IMR-90 (cell line): ENCODE measurements at regions not wholly inside any gene's neighbourhood (a gene's known extent, or its start where the extent isn't known, plus 50 kb on each side); places are given as distances from the start of the nearest gene placed in this dataset.

Experiments
- CTCF ChIP-seq: conservative IDR thresholded peaks from 2 replicates; pipeline ENCODE4 v1.5.1; 2012; ENCODE audit warnings: mild to moderate bottlenecking, low read depth, low read length, improper control_type of control experiment
- MAFK ChIP-seq: IDR thresholded peaks from 2 replicates; pipeline ENCODE4 v1.6.1; 2012; ENCODE audit warnings: low read depth, low read length, improper control_type of control experiment
- NFE2L2 ChIP-seq: fragments of 150-350 bp; IDR thresholded peaks from 2 replicates; pipeline ENCODE4 v1.6.1; 2016; ENCODE audit warnings: low read depth, mild to moderate bottlenecking, low read length
- POLR2A ChIP-seq: IDR thresholded peaks from 2 replicates; pipeline ENCODE4 v1.6.1; 2012; ENCODE audit warnings: mild to moderate bottlenecking, low read depth, low read length
- RAD21 ChIP-seq: IDR thresholded peaks from 2 replicates; pipeline ENCODE4 v1.6.1; 2012; ENCODE audit warnings: low read length, improper control_type of control experiment
- RFX5 ChIP-seq: IDR thresholded peaks from 2 replicates; pipeline ENCODE4 v1.8.0; 2012; ENCODE audit warnings: low read depth, mild to moderate bottlenecking, low read length, moderate library complexity
- SMC3 ChIP-seq: fragments of 150-350 bp; IDR thresholded peaks from 2 replicates; pipeline ENCODE4 v1.6.1; 2016; ENCODE audit warnings: low read depth, mild to moderate bottlenecking, antibody characterized with exemption, low read length, moderate library complexity
- USF2 ChIP-seq: fragments of 150-350 bp; IDR thresholded peaks from 2 replicates; pipeline ENCODE4 v1.6.1; 2017; ENCODE audit warnings: mild to moderate bottlenecking, antibody characterized with exemption, low read length, low read depth

- TF ChIP-seq CTCF (no peak), USF2 (no peak), RAD21 (no peak), SMC3 (no peak), NFE2L2 (no peak), POLR2A (no peak), MAFK (no peak), RFX5 (no peak)
Observed at GRCh38 chr1:192758492-192758891, 50.3 kb upstream of the RGS2 start.
